GM19328 (cell line): ENCODE measurements at regions not wholly inside any gene's neighbourhood (a gene's known extent, or its start where the extent isn't known, plus 50 kb on each side); places are given as distances from the start of the nearest gene placed in this dataset.
"Not testable (repeated sequence)": the region's sequence is repeated elsewhere in the genome, so short reads cannot be mapped to it uniquely, and the experiment has no call there.

ENCODE experiments used
- ATAC-seq: cut with Tn5 transposase; IDR thresholded peaks from one replicate; pipeline ENCODE4 v1.9.1; 2021; ENCODE audit warnings: mild to moderate bottlenecking, moderate library complexity; ENCODE audit not compliant: unreplicated experiment

DNA sequence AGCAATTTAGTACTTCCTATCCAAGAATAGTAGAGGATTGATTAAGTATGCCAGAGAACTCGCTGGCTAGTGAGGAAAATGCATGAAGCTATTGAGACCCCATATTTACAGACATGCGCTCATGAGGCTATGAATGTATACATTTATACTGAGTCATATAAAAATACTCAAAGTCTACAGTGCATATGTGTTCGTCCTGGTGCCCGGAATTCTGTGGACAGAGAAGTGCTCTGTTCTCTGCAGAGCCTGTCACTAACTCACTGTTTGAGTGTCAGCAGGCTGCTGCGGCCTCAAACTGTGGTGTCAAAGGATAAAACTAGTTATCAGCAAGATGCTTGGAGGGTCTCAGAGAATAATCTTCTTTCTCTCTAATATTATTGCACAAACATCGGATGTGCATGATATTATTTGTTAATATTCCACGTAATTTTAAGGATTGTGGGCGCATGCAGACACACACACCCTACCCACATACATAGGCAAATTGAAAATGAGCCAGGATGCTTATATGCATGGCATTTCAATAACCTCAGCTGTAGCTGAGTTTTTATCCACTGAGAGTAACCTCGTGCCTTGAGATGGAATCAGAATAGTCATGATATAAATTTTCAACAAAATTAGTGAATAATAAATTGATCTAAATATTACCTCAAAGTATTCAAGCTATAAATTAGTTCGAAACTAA is 50.0 kb upstream of the TSC22D2 start:
- no peak for ATAC-seq

DNA sequence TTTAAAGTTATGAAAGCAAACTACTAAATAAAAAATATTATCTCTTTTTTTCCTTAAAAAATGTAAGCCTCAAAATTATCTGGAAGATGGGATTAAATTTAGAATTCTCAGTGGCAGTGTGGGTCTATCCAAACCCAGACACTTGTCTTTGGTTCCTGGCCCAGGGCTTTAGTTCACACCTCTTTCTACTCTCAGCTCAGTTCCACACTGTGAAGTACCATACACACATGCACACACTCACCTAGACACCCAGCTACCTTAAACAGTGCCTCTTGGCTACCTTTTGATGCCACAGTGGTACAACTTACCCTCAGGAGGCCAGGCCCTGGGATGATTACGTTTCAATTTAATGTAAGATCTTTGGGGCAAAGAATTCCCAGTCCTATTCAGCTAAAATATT is 51.0 kb upstream of the TSC22D2 start:
- ATAC-seq = no peak

DNA sequence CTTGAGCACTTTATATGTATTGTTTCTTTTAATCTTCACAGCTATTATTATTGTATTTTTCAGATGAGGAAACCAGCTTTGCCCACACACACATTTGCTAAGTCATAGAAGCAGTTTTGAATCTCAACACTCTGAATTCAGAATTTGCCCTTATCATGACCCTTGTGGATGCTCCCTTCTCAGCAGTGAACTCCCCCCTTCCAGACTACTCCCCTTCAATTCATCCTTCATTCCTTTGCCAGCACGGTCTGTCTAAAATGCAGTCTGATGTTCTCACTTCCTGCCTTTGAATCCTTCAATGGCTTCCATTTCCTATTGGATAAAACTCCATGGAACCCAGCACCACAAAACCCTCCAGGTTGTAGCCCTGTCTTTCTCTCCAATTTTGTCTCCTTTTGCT is 52.5 kb upstream of the TSC22D2 start:
- no peak for ATAC-seq

DNA sequence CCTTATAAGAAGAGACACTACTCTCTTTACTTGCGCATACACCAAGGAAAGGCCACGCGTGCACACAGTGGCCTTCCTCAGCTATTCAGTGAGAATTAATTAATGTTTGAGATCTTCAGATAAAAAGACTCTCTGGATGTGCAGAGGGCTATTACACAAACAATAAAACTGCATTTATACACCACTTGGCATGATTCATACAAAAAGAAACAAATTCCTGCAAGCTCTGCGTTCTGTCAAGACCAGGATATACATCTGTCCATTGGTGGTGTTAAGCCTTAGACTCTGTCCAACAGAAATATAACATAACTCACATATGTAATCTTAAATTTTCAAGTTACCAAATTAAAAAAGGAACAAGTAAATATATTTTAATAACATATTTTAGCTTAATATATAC is 55.2 kb upstream of the TSC22D2 start:
- ATAC-seq = no peak

DNA sequence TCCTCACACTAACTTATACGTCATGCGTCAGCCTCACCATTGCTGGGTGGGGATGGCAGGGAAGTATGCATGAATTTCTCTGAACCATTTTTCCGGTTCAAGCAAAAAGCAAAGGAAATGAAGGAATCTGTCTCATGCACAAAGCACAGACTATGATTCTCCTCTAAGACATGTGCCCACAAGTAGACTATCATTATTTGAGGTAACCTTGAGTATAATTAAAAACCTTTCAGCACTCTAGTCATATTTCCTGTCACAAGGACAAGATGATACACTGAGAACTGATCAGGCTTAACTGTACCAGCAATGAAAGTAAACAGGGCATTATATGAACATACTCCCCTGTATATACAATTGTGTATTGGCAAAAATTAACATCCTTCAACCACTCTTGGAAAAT is 56.7 kb upstream of the TSC22D2 start:
- ATAC-seq = no peak

DNA sequence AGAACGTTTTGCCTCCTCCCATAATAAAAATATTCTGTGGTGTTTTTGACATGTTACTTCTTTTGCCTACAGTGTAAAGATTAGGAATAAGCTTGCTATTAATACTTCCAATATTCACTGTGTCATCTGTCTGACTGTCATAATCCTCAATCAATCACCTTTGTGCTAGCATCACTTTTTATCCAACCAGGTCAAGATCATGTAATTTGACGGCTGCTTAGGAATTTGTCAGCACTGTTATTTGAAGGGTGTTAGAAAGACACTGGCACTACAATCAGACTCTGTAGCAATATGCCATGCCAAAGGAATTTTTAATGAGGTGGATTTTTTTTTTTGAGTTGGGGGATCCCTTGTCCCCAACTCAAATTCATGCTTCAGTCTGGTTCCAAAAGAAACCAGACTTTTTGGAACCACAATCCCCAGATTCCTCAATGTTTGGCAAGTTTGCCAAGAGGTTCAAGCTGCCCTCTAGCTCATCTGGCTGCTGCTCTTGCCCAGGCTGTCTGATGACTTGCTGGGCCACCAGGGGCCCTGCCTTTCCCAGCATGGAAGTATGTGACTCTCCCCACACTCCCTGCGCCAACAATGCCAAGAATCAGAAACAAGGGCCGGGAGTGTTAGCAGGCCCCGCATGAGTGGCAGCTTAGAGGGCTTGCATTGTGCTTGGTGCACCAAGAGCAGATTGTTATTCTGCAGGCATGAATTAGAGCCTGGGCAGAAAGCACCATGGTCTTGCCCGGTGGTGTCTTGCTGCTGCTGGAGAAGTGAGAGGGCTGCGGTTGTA is 58.6 kb upstream of the TSC22D2 start:
- no peak for ATAC-seq

DNA sequence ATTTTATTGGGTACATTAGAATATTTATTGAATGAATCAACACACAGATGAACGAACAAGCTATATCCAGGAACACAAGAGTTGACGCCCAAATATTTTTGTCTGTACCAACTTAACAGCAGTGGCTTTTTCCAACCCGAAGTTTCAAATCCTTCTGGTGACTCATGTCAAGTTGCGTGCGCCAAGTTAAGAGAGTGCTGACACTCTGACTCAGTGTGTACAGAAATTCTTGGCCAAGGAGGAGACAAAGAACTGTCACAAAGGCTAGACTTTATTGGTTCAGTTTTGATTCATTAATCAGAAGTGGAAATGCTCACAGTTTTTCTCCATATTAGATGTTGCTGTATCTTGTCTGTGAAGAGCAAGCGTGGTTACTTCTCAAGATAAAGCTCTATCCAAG is 59.6 kb upstream of the TSC22D2 start:
- no peak for ATAC-seq

DNA sequence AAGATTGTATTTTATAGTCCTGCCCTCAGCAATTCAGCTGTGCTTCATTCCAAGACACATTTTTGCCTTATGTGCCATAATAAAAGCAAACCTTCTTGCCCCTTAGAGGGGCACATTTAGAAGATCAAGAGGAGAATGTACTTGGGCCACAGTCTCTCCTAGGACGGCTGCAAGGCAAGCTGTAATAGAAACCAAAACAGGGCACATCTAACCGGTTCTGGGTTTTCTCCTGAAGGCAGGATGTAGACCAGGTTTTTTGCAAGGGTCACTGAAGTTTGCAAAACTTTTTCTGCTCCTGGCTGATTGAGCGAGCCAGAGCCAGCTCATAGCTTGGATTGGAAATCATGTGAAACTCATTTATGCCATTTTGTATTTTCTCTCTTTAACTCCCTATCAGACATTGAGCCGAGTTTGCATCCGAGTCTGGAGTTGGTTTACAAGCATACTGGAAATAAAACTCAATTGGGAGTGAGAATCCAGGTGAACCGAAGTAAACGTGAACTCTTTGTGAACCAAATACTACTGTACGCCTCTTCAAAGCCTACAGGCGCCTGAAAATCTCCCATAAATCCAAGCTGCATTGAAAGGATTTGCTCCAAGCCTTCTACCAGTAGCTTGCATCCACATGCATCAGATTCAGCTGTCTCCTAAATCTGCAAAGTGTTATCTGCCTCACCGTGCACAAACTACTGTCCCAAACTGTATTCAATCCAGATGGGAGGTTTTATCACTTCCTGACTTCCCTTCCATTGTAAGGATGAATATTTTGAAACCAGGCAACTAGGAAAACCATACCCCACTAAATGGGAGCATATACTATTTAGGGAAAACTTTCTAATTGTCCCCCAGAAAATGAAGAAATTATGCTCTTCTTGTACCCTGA is 60.9 kb upstream of the TSC22D2 start:
- ATAC-seq = no peak

DNA sequence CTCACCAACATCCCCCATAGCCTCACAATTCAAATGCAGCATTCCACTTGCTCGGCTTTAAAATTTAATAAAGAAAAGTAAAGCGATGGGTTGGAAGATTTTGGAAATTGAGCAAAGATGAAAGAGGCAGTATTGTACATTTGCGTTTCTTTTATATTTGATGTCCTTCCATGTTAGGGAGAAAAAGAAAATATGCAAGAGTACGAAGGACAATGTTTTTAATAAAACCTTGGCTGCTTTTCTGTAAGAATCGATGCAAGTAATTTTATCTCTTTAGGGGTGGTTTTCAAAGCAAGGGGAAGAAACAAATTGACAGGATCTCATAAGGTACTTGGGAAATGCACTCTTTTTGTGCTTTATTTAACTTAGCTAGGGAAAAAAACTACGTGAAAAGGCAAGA is 61.8 kb upstream of the TSC22D2 start:
- no peak for ATAC-seq

DNA sequence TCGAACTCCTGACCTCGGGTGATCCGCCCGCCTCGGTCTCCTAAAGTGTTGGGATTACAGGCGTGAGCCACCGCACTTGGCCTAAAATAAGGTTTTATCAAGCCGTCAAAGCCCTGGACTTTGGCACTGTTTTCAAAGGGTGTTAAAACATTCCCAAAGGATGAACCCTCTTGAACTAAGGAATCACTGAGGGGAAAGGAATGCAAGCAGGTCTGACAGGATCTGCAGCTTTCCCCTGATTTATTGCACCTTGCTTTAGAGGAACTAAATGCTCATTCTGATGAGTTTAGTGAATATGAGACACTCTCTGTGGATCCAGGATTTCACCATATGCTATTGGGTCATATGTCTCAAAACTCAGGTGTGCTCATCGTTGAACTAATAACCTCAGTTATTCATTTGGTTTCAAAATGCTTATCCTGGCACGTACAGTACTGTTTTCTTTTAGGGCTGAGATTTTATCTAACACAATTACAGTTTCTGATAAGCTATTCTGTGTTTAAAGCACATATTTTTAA is 63.0 kb upstream of the TSC22D2 start:
- no peak for ATAC-seq

DNA sequence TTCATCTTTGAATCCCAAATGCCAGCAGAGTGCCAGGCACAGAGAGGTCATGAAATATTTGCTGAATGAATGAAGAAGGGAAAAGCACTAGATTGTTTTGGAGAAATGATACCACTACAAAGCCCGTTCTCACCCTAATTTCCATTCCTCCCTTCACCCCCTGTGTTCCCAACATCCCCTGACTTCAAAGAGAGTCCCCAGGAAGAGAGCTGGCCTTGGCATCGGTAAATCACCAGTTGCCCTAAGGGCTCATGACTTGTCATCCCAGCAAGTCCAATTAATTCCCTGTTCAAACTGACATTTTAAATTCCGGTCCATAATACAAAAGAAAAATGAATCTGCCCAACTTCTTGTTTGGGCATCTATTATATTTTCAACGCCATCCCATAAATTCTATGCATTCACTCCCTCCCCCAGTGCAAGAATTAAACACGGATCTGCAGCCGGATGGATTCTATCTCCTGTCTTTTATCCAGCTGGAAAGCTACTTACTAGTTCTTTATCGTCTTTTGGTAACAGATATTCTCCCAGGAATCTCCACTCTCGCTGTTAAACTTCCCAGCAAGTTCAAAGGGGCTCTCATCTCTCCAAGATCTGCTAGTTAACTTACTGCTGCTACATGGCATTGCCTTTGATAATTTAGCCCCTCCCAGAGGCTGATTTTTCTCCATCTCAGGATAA is 63.9 kb upstream of the TSC22D2 start:
- ATAC-seq = no peak

DNA sequence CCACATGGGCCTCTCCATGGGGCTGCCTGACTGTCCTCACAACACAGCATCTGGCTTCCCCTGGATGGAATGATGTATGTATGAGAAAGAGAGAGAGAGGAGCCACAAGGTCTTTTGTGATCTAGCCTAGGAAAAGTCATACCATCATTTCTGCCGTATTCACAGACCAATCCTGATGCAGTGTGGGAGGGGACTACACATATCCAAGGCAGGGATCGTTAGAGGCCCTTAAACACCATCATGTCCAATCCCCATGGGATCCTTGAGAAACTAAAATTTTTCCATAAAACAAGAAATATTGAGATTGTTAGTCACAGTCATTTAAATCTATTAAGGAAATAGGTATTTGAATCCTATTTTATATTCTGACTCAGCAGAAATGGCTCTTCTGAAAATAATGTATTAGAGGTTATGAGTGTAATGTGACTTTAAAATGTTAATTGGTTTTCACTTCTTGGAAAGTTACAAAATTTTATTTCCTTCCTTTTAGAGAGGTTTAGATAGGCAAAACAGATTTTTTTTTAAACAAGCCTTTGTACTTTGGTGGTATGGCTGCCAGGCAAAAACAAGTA is 65.1 kb upstream of the TSC22D2 start:
- no peak for ATAC-seq

DNA sequence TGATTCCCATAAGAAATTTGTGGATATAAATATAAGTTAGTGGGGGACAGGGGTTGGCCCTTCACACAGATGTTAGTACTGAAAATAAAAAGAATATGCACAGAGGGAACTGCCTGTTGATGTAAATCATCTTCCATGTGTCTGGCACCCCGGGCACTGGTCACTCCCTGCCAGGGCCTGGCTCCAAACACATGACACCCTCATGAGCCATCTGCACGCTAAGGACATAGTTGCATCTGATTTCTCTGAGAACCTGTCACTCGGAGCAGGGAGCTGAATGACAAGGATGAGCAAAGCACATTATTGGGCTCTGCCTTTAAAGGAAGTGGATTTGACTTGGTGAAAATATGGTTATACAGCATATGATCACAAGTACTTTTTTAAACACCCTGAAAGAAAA is 66.2 kb upstream of the TSC22D2 start:
- ATAC-seq = no peak

DNA sequence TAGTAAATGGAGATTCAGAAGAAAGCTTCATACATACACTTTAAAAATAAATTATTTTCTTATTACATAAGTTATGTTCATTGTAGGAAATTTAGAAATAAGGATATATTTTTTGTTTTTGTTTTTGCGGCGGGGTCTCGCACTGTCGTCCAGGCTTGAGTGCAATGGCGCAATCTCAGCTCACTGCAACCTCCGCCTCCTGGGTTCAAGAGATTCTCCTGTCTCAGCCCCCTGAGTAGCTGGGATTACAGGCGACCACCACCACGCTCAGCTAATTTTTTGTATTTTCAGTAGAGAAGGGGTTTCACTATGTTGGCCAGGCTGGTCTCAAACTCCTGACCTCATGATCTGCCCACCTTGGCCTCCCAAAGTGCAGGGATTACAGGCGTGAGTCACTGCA is 71.7 kb upstream of the TSC22D2 start:
- ATAC-seq = not testable (repeated sequence)

DNA sequence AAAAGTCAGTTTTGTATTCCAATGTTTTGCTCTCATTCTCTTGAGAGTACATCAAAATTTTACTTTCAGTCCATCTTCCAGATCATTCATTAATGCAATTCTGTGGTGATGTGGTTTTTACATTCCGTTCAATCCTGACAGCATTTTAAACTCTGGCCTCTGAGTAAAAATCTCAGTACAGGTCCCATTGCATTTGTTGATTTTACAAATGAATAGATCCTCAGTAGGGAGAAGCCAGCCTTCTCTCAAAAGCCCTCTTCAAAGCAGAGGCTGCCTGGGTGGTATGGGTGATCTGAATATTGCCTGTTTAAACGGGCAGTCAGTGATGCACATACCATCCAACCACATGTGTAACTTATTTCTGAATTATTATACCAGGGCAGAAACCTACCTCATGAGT is 72.5 kb upstream of the TSC22D2 start:
- ATAC-seq = no peak

DNA sequence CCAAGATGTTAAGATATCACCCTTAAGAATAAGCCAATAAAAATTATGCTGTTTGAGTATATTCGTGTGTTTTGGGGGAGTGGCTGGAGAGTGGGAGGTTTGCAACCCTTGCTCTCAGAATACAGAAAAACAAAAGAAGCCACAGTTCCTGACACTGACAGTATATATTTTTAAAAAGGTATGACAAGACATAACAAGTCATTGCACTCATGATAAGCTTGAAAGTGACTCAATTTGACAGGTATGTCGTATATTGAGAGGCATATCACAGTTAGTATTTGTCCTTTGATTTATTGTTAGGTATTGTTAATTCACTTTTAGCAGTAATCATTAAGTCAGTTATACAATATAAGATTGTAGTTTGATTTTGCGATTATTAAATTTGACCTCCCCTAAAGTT is 73.1 kb upstream of the TSC22D2 start:
- no peak for ATAC-seq

DNA sequence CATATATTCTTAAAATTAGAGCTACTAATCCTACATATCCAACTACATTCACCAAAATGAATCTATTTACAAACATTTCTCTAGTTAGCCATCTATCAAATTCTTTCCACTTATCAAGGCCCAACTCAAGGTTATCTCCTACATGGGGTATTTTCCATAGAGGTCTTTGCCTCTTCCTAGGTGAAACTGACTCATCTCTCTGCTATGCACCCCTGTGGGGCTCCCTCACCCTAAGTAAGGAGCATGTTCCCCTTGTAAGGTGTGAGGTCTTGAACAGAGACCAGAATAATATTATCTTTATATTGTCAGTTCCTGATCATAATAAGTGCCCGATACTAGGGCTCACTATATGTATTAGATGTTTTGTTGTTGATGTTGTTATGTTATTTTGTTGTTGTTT is 74.6 kb upstream of the TSC22D2 start:
- no peak for ATAC-seq

DNA sequence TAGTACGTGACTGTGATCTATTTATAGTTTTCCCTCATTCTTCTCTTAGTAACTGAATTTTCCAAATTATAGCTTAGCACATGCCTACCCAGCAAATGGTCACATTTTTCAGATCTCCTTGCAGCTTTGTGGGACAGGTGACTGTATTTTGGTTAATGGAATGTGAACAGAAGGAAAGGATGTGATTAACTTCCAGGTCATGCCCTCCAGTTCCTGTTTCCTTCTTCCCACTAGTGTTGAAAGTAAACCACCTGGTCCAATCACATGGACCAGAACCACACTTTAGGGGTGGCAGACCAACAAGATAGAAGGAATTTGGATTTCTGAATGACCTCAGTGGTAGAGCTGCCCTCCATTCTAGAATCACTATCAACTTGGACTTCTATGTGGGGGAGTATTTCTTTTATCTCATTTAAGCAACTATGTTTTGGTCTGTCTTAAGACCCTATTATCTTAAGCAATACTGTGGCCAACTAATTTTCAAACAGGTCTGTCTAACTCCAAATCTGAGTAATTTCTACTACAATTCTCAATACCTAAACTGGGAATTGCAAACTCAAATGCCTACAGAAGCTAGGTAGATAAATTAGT is 76.0 kb upstream of the TSC22D2 start:
- no peak for ATAC-seq

DNA sequence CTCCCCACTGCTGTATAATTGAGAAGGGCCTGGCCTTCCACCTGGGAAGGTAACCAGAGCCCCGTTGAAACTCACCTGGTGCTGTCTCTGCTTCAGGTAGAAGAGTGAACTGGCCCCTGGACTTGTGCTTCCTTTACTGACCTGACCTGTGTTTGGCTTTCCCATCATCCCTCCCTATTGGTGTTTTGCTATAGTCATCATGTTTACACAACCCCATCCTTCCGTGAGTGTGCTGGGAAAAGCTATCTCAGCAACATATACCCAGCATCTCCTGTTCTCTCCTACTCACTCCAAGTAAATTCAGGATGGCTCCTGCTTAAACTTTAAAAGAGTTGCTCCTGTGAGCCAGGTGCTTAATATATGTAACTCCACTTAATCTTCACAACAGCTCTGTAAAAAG is 77.2 kb upstream of the TSC22D2 start:
- ATAC-seq = no peak

DNA sequence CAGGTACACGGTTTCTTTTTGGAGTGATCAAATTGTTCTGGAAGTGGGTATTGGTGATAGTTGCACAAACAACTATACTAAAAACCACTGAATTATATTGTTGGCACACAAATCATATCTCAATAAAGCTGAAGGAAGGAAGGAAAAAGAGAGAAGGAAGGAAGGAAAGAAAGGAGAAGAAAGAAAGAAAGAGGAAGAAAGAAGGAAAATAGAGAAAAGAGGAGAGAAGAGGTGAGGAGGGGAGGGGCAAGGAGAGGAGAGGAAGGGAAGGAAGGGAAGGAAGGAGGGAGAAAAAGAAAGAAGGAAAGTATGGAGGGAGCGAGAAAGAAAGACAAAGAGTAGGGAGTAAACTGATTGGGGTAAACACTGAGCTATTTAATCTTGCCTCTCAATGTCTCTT is 77.9 kb upstream of the TSC22D2 start:
- no peak for ATAC-seq
